ENCODE measurements at regions not wholly inside any gene's neighbourhood (a gene's known extent, or its start where the extent isn't known, plus 50 kb on each side); places are given as distances from the start of the nearest gene placed in this dataset.
"Not testable (repeated sequence)": the region's sequence is repeated elsewhere in the genome, so short reads cannot be mapped to it uniquely, and the experiment has no call there.

GRCh38 chr20:40628877-40629276 is 60.2 kb downstream of the MAFB start:
- TF ChIP-seq CTCF (conservative IDR thresholded peaks at IDR 0.05; ENCODE audit: low read depth, low read length): no peak
- no peak overlapping the region for H3K4me3 ChIP-seq (ENCODE audit: low read depth, low read length)
- DNase-seq (ENCODE audit: low read depth): no peak

GRCh38 chr20:40619053-40619452 is 70.0 kb downstream of the MAFB start:
- DNase-seq (ENCODE audit: low read depth); H3K4me3 ChIP-seq (ENCODE audit: low read depth, low read length): not testable (repeated sequence)

GRCh38 chr20:40617594-40617993 is 71.4 kb downstream of the MAFB start:
- H3K4me3 ChIP-seq (ENCODE audit: low read depth, low read length): no peak overlapping the region
- DNase-seq (ENCODE audit: low read depth): no peak
- no peak for TF ChIP-seq CTCF (conservative IDR thresholded peaks at IDR 0.05; ENCODE audit: low read depth, low read length)

GRCh38 chr20:40612837-40613236 is 76.2 kb downstream of the MAFB start:
- DNase-seq (ENCODE audit: low read depth): no peak
- no peak for TF ChIP-seq CTCF (conservative IDR thresholded peaks at IDR 0.05; ENCODE audit: low read depth, low read length)
- no peak overlapping the region for H3K4me3 ChIP-seq (ENCODE audit: low read depth, low read length)

GRCh38 chr20:40612247-40612646 is 76.8 kb downstream of the MAFB start:
- no peak overlapping the region for H3K4me3 ChIP-seq (ENCODE audit: low read depth, low read length)
- TF ChIP-seq CTCF (conservative IDR thresholded peaks at IDR 0.05; ENCODE audit: low read depth, low read length): no peak
- no peak for DNase-seq (ENCODE audit: low read depth)

GRCh38 chr20:40610730-40611129 is 78.3 kb downstream of the MAFB start:
- no peak for TF ChIP-seq CTCF (conservative IDR thresholded peaks at IDR 0.05; ENCODE audit: low read depth, low read length)
- H3K4me3 ChIP-seq (ENCODE audit: low read depth, low read length): no peak overlapping the region

GRCh38 chr20:40607927-40608326 is 81.1 kb downstream of the MAFB start:
- no peak overlapping the region for H3K4me3 ChIP-seq (ENCODE audit: low read depth, low read length)
- no peak for TF ChIP-seq CTCF (conservative IDR thresholded peaks at IDR 0.05; ENCODE audit: low read depth, low read length)
- no peak for DNase-seq (ENCODE audit: low read depth)

More at GRCh38 chr20:40610730-40611129, 78.3 kb downstream of the MAFB start:
- DNase-seq (ENCODE audit: low read depth): no peak

- DNase-seq (ENCODE audit: low read depth): no peak
- H3K4me3 ChIP-seq (ENCODE audit: low read depth, low read length): no peak overlapping the region
- no peak for TF ChIP-seq CTCF (conservative IDR thresholded peaks at IDR 0.05; ENCODE audit: low read depth, low read length)
These were observed 82.4 kb downstream of the MAFB start for GRCh38 chr20:40606660-40607059.

Measured in epithelial cell of proximal tubule (primary cell).